NOMO-1 treated with DMSO at 0.1 percent for 48 hours (cell line): ENCODE measurements at regions not wholly inside any gene's neighbourhood (a gene's known extent, or its start where the extent isn't known, plus 50 kb on each side); places are given as distances from the start of the nearest gene placed in this dataset.

Experiments used
- DNase-seq: peaks from one replicate; lab custom pipeline; 2025; ENCODE audit not compliant: unreplicated experiment; lab: John Stamatoyannopoulos, UW

DNA sequence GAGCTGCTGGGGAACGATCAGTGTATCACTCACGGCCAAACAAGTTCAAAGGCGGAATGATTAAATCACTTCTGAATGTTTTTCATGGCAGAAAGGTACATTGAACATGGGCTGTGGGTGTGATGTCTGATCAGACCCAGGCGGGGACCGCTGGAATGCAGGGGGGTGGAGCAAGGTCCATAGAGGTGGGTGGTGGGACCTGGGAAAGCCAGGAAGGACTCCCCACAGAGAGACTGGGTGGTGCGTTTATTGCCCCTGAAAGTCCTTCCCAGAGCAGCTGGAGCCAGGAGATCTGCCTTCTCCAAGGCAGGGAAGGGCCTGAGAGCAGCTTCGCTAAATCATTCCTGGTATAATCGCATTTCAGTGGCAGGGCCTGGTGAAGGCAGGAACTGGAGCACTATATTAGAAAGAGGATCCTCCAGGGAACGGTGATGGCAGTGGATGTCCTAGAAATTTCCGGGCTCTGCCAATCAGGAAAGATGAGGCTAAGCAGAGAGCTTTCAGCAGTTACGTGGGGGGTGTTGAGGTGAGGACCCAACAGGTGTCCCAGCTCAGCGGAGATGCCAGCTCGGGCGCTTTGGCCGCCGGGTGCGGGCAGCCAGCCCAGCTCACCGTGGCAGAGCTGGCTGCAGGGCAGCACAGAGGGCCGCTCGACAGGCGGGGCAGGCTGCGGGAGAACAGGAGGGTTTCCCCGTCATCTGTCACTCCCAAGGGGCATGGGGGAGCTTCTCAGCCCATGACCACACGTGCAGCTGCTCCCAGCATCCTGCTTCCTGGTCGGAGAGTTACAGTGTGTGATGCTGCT, 271.7 kb downstream of the CTTN start:
- no peak for DNase-seq

DNA sequence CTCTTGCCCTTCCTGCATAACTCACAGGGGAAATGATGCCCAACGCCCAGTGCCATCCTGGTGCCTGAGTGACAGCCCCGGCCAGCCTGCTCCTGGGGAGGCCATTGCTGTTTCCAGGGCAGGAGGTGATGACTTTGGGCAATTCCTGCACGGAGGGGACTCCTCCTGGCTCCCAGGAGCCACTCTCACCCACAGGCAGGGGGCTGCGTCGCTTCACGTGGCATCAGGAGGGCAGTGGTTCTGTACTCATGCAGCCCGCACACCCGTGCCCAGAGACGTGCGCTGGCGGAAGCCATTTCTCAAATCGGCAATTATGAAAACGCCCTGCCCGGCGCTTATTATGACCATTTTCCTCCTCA, 272.3 kb downstream of the CTTN start:
- DNase-seq = no peak

GRCh38 chr11:70671083-70671482, 272.8 kb downstream of the CTTN start:
- DNase-seq = peak; percentile 4

- no peak for DNase-seq
These were observed 273.3 kb downstream of the CTTN start for GRCh38 chr11:70671611-70672010.

- DNase-seq = no peak
These were observed 274.8 kb downstream of the CTTN start for GRCh38 chr11:70672991-70673653.

DNA sequence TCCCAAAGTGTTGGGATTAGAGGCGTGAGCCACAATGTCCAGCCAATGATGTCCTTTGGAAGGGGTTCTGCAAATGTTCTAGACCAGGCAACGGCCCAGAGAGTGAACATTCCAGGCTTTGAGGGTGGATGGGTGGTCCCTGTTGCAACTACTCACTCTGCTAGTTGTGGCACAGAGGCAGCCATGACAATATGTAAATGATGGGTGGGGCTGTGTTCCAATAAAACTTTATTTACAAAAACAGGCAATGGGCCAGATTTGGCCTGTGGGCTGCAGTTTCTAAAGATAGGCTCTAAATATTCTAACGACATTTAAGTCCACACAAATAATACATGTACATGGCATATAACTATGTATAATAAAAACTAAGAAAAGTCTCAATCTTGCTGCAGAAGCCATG, 276.3 kb downstream of the CTTN start:
- no peak for DNase-seq

GRCh38 chr11:70675697-70676374, 277.5 kb downstream of the CTTN start:
- no peak for DNase-seq

GRCh38 chr11:70677232-70677916, 279.0 kb downstream of the CTTN start:
- no peak for DNase-seq

- DNase-seq = no peak
These were observed 280.9 kb downstream of the CTTN start for GRCh38 chr11:70678931-70679900.

- no peak for DNase-seq
These were observed 282.5 kb downstream of the CTTN start for GRCh38 chr11:70680781-70681281.

- DNase-seq = no peak
These were observed 283.7 kb downstream of the CTTN start for GRCh38 chr11:70682056-70682455.

DNA sequence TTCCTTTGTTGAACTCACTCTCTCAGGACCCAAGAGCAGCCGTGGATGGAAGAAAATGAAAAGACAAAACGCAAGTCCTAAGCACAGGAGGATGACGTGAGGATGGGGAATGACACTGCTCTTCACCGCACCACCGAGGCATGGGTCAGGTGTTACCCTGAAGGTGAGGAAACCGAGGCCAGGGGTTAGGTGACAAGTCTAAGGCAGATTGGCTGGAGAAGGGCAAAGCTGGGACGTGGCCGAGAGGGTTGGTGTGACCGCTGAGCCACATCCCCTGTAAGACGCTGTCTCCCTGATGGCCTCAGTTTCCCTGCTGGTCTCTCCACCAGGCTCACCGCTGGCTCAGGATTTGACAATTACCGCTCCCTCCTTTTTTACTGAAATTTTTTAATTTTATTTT, 284.4 kb downstream of the CTTN start:
- DNase-seq = no peak

GRCh38 chr11:70687716-70688115, 289.4 kb downstream of the CTTN start:
- DNase-seq = no peak

DNA sequence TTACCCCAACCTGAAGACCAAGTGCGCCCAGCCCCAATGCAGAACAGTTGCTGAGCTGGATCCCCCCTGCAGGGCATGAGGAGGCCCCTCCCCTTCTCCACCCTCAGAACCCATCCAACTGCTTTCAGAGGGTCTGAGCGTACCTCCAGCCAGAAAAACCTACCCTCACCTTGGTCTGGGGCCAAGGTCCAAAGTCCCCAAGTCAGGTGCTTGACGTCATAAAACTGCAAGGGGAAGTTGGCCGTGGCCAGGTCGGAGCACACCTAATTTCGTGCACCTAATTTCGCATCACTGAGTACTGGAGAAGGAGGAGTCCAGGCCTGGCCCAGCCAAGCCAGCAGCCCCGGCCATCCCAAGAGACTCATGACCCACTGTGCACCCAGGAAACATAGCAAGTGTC, 289.8 kb downstream of the CTTN start:
- DNase-seq = no peak

GRCh38 chr11:70689764-70690163, 291.4 kb downstream of the CTTN start:
- DNase-seq = no peak

- no peak for DNase-seq
These were observed 293.8 kb downstream of the CTTN start for GRCh38 chr11:70692131-70692530.

DNA sequence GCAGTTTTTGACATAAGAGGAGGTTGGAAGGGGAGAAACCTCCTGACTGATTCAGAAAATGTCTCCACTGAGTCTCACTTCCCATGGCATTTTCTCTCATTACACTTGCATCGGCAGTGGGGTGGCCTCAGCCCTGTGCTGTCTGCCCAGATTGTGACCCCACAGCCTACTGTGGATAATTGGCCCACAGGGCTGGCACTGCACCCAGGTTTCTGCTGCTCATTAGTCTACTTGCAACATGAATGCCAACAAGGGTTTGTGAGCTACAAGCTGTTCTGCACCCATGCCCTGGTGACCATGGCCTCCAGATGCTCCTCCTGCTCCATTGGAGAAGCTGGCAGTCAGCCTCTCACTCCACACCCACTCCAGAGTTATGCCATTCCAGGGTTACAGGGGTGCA, 296.0 kb downstream of the CTTN start:
- no peak for DNase-seq

- DNase-seq = no peak
These were observed 297.0 kb downstream of the CTTN start for GRCh38 chr11:70695086-70695960.

DNA sequence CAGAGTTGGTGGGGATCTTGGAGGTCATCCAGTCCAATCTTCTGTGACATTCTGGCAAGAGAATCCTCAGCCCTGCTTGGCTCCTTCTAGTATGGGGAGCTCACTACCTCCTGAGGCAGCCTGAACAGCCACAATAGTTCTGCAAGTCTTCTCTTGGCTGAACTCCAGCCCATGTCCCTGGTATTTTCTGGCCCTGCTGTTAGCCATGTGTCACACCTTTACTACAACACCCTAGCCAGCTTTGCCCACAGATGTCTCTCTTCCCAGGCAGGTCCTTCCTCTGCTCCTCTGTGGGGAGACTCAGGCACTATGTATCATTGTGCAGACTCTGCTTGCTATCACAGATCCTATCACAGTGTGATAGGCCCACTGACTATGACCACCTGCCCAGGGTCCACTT, 297.7 kb downstream of the CTTN start:
- DNase-seq = no peak
